SK-N-SH treated with all-trans-retinoic acid at 6 μM for 48 hours (cell line): ENCODE measurements at regions not wholly inside any gene's neighbourhood (a gene's known extent, or its start where the extent isn't known, plus 50 kb on each side); places are given as distances from the start of the nearest gene placed in this dataset.

ENCODE experiments used
- ATAC-seq: fragments of 200-7000 bp; cut with Tn5 transposase; 3 replicates; pipeline ENCODE4 v1.9.1; 2020; ENCODE audit warnings: mild to moderate bottlenecking, moderate library complexity
- ARNTL ChIP-seq: fragments of 450-650 bp; formaldehyde crosslinking; IDR thresholded peaks from 2 replicates; pipeline ENCODE4 v1.5.0; 2020; ENCODE audit warnings: low read depth, mild to moderate bottlenecking, moderate library complexity, borderline replicate concordance
- BACH2 ChIP-seq: fragments of 250-450 bp; sonication (Bioruptor Pico); IDR thresholded peaks from 2 replicates; pipeline ENCODE4 v1.9.0; 2021; ENCODE audit warnings: mild to moderate bottlenecking, borderline replicate concordance
- CREB5 ChIP-seq: fragments of 250-450 bp; sonication (Bioruptor Pico); IDR thresholded peaks from 2 replicates; pipeline ENCODE4 v1.5.1; 2020; ENCODE audit warnings: low read depth, mild to moderate bottlenecking, moderate library complexity
- CSDC2 ChIP-seq: fragments of 250-450 bp; sonication (Bioruptor Pico); IDR thresholded peaks from 2 replicates; pipeline ENCODE4 v1.5.0; 2020; ENCODE audit warnings: mild to moderate bottlenecking, moderate library complexity
- CSRNP3 ChIP-seq: fragments of 250-450 bp; sonication (Bioruptor Pico); IDR thresholded peaks from 2 replicates; pipeline ENCODE4 v1.5.1; 2021; ENCODE audit warnings: mild to moderate bottlenecking, moderate library complexity
- ESRRG ChIP-seq: fragments of 250-450 bp; sonication (Bioruptor Pico); IDR thresholded peaks from 2 replicates; pipeline ENCODE4 v1.6.1; 2021; ENCODE audit warnings: mild to moderate bottlenecking
- GLIS3 ChIP-seq: fragments of 250-450 bp; sonication (Bioruptor Pico); IDR thresholded peaks from 2 replicates; pipeline ENCODE4 v1.5.0; 2020; ENCODE audit warnings: mild to moderate bottlenecking, moderate library complexity
- ISL1 ChIP-seq: fragments of 250-450 bp; sonication (Bioruptor Pico); IDR thresholded peaks from 2 replicates; pipeline ENCODE4 v2.1.2; 2022; ENCODE audit warnings: mild to moderate bottlenecking, moderate library complexity
- OSR1 ChIP-seq: fragments of 250-450 bp; sonication (Bioruptor Pico); IDR thresholded peaks from 2 replicates; pipeline ENCODE4 v1.8.0; 2022; ENCODE audit warnings: moderate library complexity, mild to moderate bottlenecking, inconsistent platforms
- POU6F1 ChIP-seq: fragments of 250-450 bp; sonication (Bioruptor Pico); IDR thresholded peaks from 2 replicates; pipeline ENCODE4 v1.8.0; 2021; ENCODE audit warnings: low read depth, mild to moderate bottlenecking, moderate library complexity, borderline replicate concordance
- PPARA ChIP-seq: fragments of 250-450 bp; sonication (Bioruptor Pico); IDR thresholded peaks from 2 replicates; pipeline ENCODE4 v1.5.0; 2020; ENCODE audit warnings: mild to moderate bottlenecking, borderline replicate concordance
- RARB ChIP-seq: fragments of 250-450 bp; sonication (Bioruptor Pico); IDR thresholded peaks from 2 replicates; pipeline ENCODE4 v1.8.0; 2021; ENCODE audit warnings: mild to moderate bottlenecking, moderate library complexity
- SNAI2 ChIP-seq: fragments of 250-450 bp; sonication (Bioruptor Pico); IDR thresholded peaks from 2 replicates; pipeline ENCODE4 v1.5.0; 2020; ENCODE audit warnings: mild to moderate bottlenecking, moderate library complexity
- TCF4 ChIP-seq: fragments of 250-450 bp; sonication (Bioruptor Pico); IDR thresholded peaks from 2 replicates; pipeline ENCODE4 v1.8.0; 2021; ENCODE audit warnings: mild to moderate bottlenecking, moderate library complexity, borderline replicate concordance
- TOX ChIP-seq: fragments of 250-450 bp; sonication (Bioruptor Pico); IDR thresholded peaks from 2 replicates; pipeline ENCODE4 v1.8.0; 2021; ENCODE audit warnings: mild to moderate bottlenecking, moderate library complexity, borderline replicate concordance
- TSHZ2 ChIP-seq: fragments of 250-450 bp; sonication (Bioruptor Pico); IDR thresholded peaks from 2 replicates; pipeline ENCODE4 v1.5.0; 2020; ENCODE audit warnings: mild to moderate bottlenecking, moderate library complexity
- ZFP30 ChIP-seq: fragments of 450-650 bp; formaldehyde crosslinking; IDR thresholded peaks from 2 replicates; pipeline ENCODE4 v1.5.0; 2022; ENCODE audit warnings: mild to moderate bottlenecking, moderate library complexity
- ZNF565 ChIP-seq: fragments of 450-650 bp; formaldehyde crosslinking; conservative IDR thresholded peaks from 2 replicates; pipeline ENCODE4 v1.5.0; 2020; ENCODE audit warnings: low read depth, mild to moderate bottlenecking, moderate library complexity
- ZNF70 ChIP-seq: fragments of 450-650 bp; formaldehyde crosslinking; IDR thresholded peaks from 2 replicates; pipeline ENCODE4 v1.5.0; 2020; ENCODE audit warnings: mild to moderate bottlenecking, moderate library complexity
- ZNF8 ChIP-seq: fragments of 450-650 bp; formaldehyde crosslinking; IDR thresholded peaks from 2 replicates; pipeline ENCODE4 v1.5.0; 2020; ENCODE audit warnings: mild to moderate bottlenecking, moderate library complexity

GRCh38 chr6:1103021-1103420 is 208.9 kb upstream of the FOXQ1 start:
- TF ChIP-seq RARB (no peak), POU6F1 (no peak), ZNF565 (CRISPR knock-in tag) (no peak), CSDC2 (CRISPR knock-in tag) (no peak), PPARA (no peak), ESRRG (CRISPR knock-in tag) (no peak), ZNF70 (CRISPR knock-in tag) (no peak)
- ATAC-seq: no peak

GRCh38 chr6:1100269-1100668 is 211.6 kb upstream of the FOXQ1 start:
- no peak for ATAC-seq

GRCh38 chr6:1099264-1099663 is 212.6 kb upstream of the FOXQ1 start:
- no peak for ATAC-seq
- TF ChIP-seq ARNTL (CRISPR knock-in tag): no peak
- TF ChIP-seq TOX (CRISPR knock-in tag): no peak
- no peak for TF ChIP-seq TCF4 (CRISPR knock-in tag)
- no peak for TF ChIP-seq CREB5 (CRISPR knock-in tag)
- TF ChIP-seq POU6F1: no peak
- TF ChIP-seq PPARA: no peak
- TF ChIP-seq ZNF8: no peak
- TF ChIP-seq TSHZ2: no peak
- TF ChIP-seq SNAI2 (CRISPR knock-in tag): no peak
- TF ChIP-seq CSRNP3 (CRISPR knock-in tag): no peak
- TF ChIP-seq ZFP30: no peak
- no peak for TF ChIP-seq ZNF565 (CRISPR knock-in tag)
- no peak for TF ChIP-seq RARB

More at GRCh38 chr6:1100269-1100668, 211.6 kb upstream of the FOXQ1 start:
- TF ChIP-seq ZFP30 (no peak), TSHZ2 (no peak), GLIS3 (CRISPR knock-in tag) (no peak), TCF4 (CRISPR knock-in tag) (no peak), RARB (no peak), OSR1 (CRISPR knock-in tag) (no peak), BACH2 (CRISPR knock-in tag) (no peak), ESRRG (CRISPR knock-in tag) (no peak), POU6F1 (no peak), ISL1 (CRISPR knock-in tag) (no peak), ZNF565 (CRISPR knock-in tag) (no peak), CSDC2 (CRISPR knock-in tag) (no peak)
